Upper lobe of left lung (tissue), 6 donors: ENCODE measurements at regions not wholly inside any gene's neighbourhood (a gene's known extent, or its start where the extent isn't known, plus 50 kb on each side); places are given as distances from the start of the nearest gene placed in this dataset.

ENCODE experiments used
- ATAC-seq, 2 donors: fragments of 200-7000 bp; cut with Tn5 transposase; one replicate each; pipeline ENCODE4 v1.9.1; 2022; ENCODE audit warnings: mild to moderate bottlenecking in 2 of 2, moderate library complexity in 2 of 2; ENCODE audit not compliant: low FRiP score in 2 of 2
- DNase-seq, 2 donors: peaks; one replicate each; pipeline ENCODE4 v3.0.0-alpha.2; 2019 to 2020
- H3K27ac ChIP-seq, 4 donors: fragments of 200-600 bp; sonication (generic); one replicate each; pipeline ENCODE4 v1.5.1; 2016 to 2019
- H3K27me3 ChIP-seq, 4 donors: fragments of 200-600 bp; sonication (generic); one replicate each; pipeline ENCODE4 v1.5.1; 2017 to 2019
- H3K36me3 ChIP-seq, 4 donors: fragments of 200-600 bp; sonication (generic); one replicate each; pipeline ENCODE4 v1.5.1; 2016 to 2019
- H3K4me1 ChIP-seq, 4 donors: fragments of 200-600 bp; sonication (generic); one replicate each; pipeline ENCODE4 v1.5.1; 2018 to 2019
- H3K4me3 ChIP-seq, 4 donors: fragments of 200-600 bp; sonication (generic); one replicate each; pipeline ENCODE4 v1.5.1; 2017 to 2019; ENCODE audit warnings: mild to moderate bottlenecking in 2 of 4, moderate library complexity in 1 of 4
- H3K9me3 ChIP-seq, 4 donors: fragments of 200-600 bp; sonication (generic); one replicate each; pipeline ENCODE4 v1.5.1; 2018 to 2019
- EP300 ChIP-seq, 4 donors: sonication (generic); formaldehyde crosslinking; IDR thresholded peaks; one replicate each; pipeline ENCODE4 v1.5.1; 2017; ENCODE audit warnings: antibody characterized with exemption in 4 of 4, control low read depth in 2 of 4
- POLR2A ChIP-seq, 4 donors: fragments of 450-650 bp; IDR thresholded peaks; one replicate each; pipeline ENCODE4 v1.5.1; 2016 to 2017; ENCODE audit warnings: antibody characterized with exemption in 4 of 4, mild to moderate bottlenecking in 2 of 4
- POLR2AphosphoS5 ChIP-seq, 2 donors: sonication (generic); formaldehyde crosslinking; IDR thresholded peaks; one replicate each; pipeline ENCODE4 v1.5.1; 2017; ENCODE audit warnings: antibody characterized with exemption in 2 of 2
- WGBS, 2 donors: methylation state at CpG; one replicate each; pipeline ENCODE4 v1.1.5; 2017 to 2018; 5-methylcytosine and 5-hydroxymethylcytosine counted together
- TF ChIP-seq, protein P1 (sequence below), 6 experiments: fragments of 450-650 bp in 4 of 6; fragments of 200-600 bp in 2 of 6; sonication (generic) in 2 of 6; IDR thresholded peaks; one replicate each; pipeline ENCODE4 v1.5.1; 2016 to 2019; ENCODE audit warnings: antibody characterized with exemption in 6 of 6
- donor health status: DM: no; HTN: no; CAD: no; lungs with moderate emphysema.
- donor health status: DM: no; HTN: yes; CAD: no; lungs with severe emphysema.

- Histone ChIP-seq H3K4me3 (no peak overlapping the region), H3K27me3 (no peaks in the 10 kb centered on the region), H3K27ac (no peak overlapping the region), H3K4me1 (no peaks in the 10 kb centered on the region), H3K36me3 (no peaks in the 10 kb centered on the region), H3K9me3 (no peaks in the 10 kb centered on the region)
- DNase-seq (no peak), ATAC-seq (no peak)
- 74 to 79% methylated on average over 6 of the region's 6 CpGs for WGBS, 2 donors
- TF ChIP-seq, protein P1, sequence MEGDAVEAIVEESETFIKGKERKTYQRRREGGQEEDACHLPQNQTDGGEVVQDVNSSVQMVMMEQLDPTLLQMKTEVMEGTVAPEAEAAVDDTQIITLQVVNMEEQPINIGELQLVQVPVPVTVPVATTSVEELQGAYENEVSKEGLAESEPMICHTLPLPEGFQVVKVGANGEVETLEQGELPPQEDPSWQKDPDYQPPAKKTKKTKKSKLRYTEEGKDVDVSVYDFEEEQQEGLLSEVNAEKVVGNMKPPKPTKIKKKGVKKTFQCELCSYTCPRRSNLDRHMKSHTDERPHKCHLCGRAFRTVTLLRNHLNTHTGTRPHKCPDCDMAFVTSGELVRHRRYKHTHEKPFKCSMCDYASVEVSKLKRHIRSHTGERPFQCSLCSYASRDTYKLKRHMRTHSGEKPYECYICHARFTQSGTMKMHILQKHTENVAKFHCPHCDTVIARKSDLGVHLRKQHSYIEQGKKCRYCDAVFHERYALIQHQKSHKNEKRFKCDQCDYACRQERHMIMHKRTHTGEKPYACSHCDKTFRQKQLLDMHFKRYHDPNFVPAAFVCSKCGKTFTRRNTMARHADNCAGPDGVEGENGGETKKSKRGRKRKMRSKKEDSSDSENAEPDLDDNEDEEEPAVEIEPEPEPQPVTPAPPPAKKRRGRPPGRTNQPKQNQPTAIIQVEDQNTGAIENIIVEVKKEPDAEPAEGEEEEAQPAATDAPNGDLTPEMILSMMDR (IDR thresholded peaks at IDR 0.05): no peak
- no peak for TF ChIP-seq EP300 (IDR thresholded peaks at IDR 0.05)
- no peak for TF ChIP-seq POLR2A (IDR thresholded peaks at IDR 0.05)
- no peak for TF ChIP-seq POLR2AphosphoS5 (IDR thresholded peaks at IDR 0.05)
These were observed 403.0 kb upstream of the MKI67 start for GRCh38 chr10:128529225-128529624.

- Histone ChIP-seq H3K36me3 (no peaks in the 10 kb centered on the region), H3K4me1 (no peaks in the 10 kb centered on the region), H3K27ac (no peak overlapping the region), H3K4me3 (no peak overlapping the region), H3K9me3 (no peaks in the 10 kb centered on the region), H3K27me3 (no peaks in the 10 kb centered on the region)
- no peak for DNase-seq
- WGBS, 2 donors: 42 to 51% methylated on average over 5 of the region's 5 CpGs
- TF ChIP-seq, protein P1 (IDR thresholded peaks at IDR 0.05): peak in 5 of 6 experiments; percentile 8 to 26 (median 14)
- TF ChIP-seq POLR2AphosphoS5 (IDR thresholded peaks at IDR 0.05): no peak
- ATAC-seq: no peak
These were observed 404.1 kb upstream of the MKI67 start for GRCh38 chr10:128530301-128530700.

DNA sequence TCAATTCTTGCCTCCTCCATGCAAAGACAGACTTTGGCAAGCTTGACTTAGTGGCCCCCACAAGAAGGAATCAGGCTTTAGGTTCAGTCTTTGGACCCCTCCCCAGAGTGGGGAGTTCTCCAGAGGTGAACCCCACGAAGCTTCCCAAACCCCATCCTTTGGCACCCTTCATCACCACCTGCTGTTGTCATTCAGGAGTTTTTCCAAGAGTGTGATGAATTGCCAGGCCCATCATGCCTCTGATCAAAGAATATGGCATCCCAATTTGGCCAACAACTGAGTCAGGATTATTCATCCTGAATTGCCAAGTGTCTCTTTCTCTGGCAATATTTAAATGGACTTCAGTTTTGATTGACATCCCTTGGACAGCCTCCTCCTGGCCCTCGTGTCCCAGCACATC lies 404.7 kb upstream of the MKI67 start:
- Histone ChIP-seq H3K27ac (no peak overlapping the region), H3K9me3 (no peaks in the 10 kb centered on the region), H3K4me1 (no peaks in the 10 kb centered on the region), H3K36me3 (no peaks in the 10 kb centered on the region), H3K27me3 (peaks cover 0 to 2% (median 0%) of the 10 kb centered on the region in 4 donors), H3K4me3 (no peak overlapping the region)
- 66 to 67% methylated on average over 2 of the region's 2 CpGs for WGBS, 2 donors
- no peak for DNase-seq
- no peak for ATAC-seq
- TF ChIP-seq POLR2AphosphoS5 (IDR thresholded peaks at IDR 0.05) (no peak), EP300 (IDR thresholded peaks at IDR 0.05) (no peak), POLR2A (IDR thresholded peaks at IDR 0.05) (no peak)
- TF ChIP-seq, protein P1 (IDR thresholded peaks at IDR 0.05): no peak

- H3K9me3 ChIP-seq: no peaks in the 10 kb centered on the region
- H3K27ac ChIP-seq: no peak overlapping the region
- no peaks in the 10 kb centered on the region for H3K4me1 ChIP-seq
- TF ChIP-seq POLR2AphosphoS5 (IDR thresholded peaks at IDR 0.05) (no peak), EP300 (IDR thresholded peaks at IDR 0.05) (no peak), POLR2A (IDR thresholded peaks at IDR 0.05) (no peak)
- TF ChIP-seq, protein P1 (IDR thresholded peaks at IDR 0.05): no peak
- no peaks in the 10 kb centered on the region for H3K36me3 ChIP-seq
- DNase-seq (no peak), ATAC-seq (no peak)
- 65 to 66% methylated on average over 5 of the region's 5 CpGs for WGBS, 2 donors
- peaks cover 0 to 15% (median 3%) of the 10 kb centered on the region in 4 donors for H3K27me3 ChIP-seq
- H3K4me3 ChIP-seq: no peak overlapping the region
These were observed 408.5 kb upstream of the MKI67 start for GRCh38 chr10:128534686-128535085.

GRCh38 chr10:128536259-128536658 lies 410.0 kb upstream of the MKI67 start:
- WGBS, 2 donors: 48 to 55% methylated on average over 6 of the region's 6 CpGs
- Histone ChIP-seq H3K36me3 (no peaks in the 10 kb centered on the region), H3K4me1 (peaks cover 0 to 6% (median 0%) of the 10 kb centered on the region in 4 donors), H3K27me3 (peaks cover 0 to 28% (median 9%) of the 10 kb centered on the region in 4 donors), H3K4me3 (no peak overlapping the region), H3K27ac (no peak overlapping the region), H3K9me3 (no peaks in the 10 kb centered on the region)
- no peak for TF ChIP-seq EP300 (IDR thresholded peaks at IDR 0.05)
- no peak for TF ChIP-seq POLR2AphosphoS5 (IDR thresholded peaks at IDR 0.05)
- TF ChIP-seq, protein P1 (IDR thresholded peaks at IDR 0.05): no peak
- no peak for TF ChIP-seq POLR2A (IDR thresholded peaks at IDR 0.05)
- no peak for DNase-seq
- ATAC-seq: no peak
